Vagina (tissue), 2 donors: ENCODE measurements at regions not wholly inside any gene's neighbourhood (a gene's known extent, or its start where the extent isn't known, plus 50 kb on each side); places are given as distances from the start of the nearest gene placed in this dataset.

ENCODE experiments used
- DNase-seq, 2 donors: peaks; one replicate each; pipeline ENCODE4 v3.0.0-alpha.2; 2017; ENCODE audit errors: extremely low spot score in 2 of 2
- H3K27ac ChIP-seq: fragments of 200-600 bp; sonication (generic); one replicate; pipeline ENCODE4 v1.5.1; 2019
- H3K27me3 ChIP-seq: fragments of 200-600 bp; sonication (generic); one replicate; pipeline ENCODE4 v1.5.1; 2019
- H3K36me3 ChIP-seq, 2 donors: fragments of 200-600 bp; sonication (generic); one replicate each; pipeline ENCODE4 v1.5.1; 2017 to 2019
- H3K4me1 ChIP-seq: fragments of 200-600 bp; sonication (generic); one replicate; pipeline ENCODE4 v1.5.1; 2019
- H3K4me3 ChIP-seq, 2 donors: fragments of 200-600 bp; sonication (generic); 1 replicate in 1 of 2; 2 replicates in 1 of 2; pipeline ENCODE4 v1.5.1; 2016 to 2019
- H3K9me3 ChIP-seq: fragments of 200-600 bp; sonication (generic); one replicate; pipeline ENCODE4 v1.5.1; 2019
- CTCF ChIP-seq, 3 experiments: fragments of 450-650 bp in 2 of 3; fragments of 200-600 bp in 1 of 3; sonication (generic) in 1 of 3; IDR thresholded peaks; one replicate each; pipeline ENCODE4 v1.5.1; 2017 to 2019; ENCODE audit warnings: antibody characterized with exemption in 3 of 3, mild to moderate bottlenecking in 2 of 3, moderate library complexity in 2 of 3
- POLR2A ChIP-seq, 2 donors: fragments of 450-650 bp; IDR thresholded peaks; one replicate each; pipeline ENCODE4 v1.6.1; 2017; ENCODE audit warnings: antibody characterized with exemption in 2 of 2, mild to moderate bottlenecking in 2 of 2, moderate library complexity in 2 of 2
- POLR2AphosphoS5 ChIP-seq, 2 donors: sonication (generic); formaldehyde crosslinking; IDR thresholded peaks; one replicate each; pipeline ENCODE4 v1.9.0; 2017; ENCODE audit warnings: antibody characterized with exemption in 2 of 2, mild to moderate bottlenecking in 2 of 2, low read depth in 1 of 2; ENCODE audit not compliant: insufficient read depth in 1 of 2
- intact Hi-C: fragments of 100-400 bp; cut with DNase I; formaldehyde crosslinking; loops from one replicate; pipeline ENCODE4 v1.15.1; 2023

- intact Hi-C loops, result no loop called here
- TF ChIP-seq POLR2AphosphoS5 (IDR thresholded peaks at IDR 0.05; ENCODE audit: insufficient read depth in 1 of 2, low read depth in 1 of 2) (no peak), CTCF (IDR thresholded peaks at IDR 0.05) (no peak), POLR2A (IDR thresholded peaks at IDR 0.05) (no peak)
Observed at GRCh38 chr2:176388861-176389260, 119.6 kb downstream of the MTX2 start.

GRCh38 chr2:176390276-176391147 lies 121.3 kb downstream of the MTX2 start:
- Histone ChIP-seq H3K4me3 (no peak overlapping the region), H3K36me3 (no peaks in the 10 kb centered on the region), H3K27ac (no peak overlapping the region), H3K4me1 (no peaks in the 10 kb centered on the region), H3K9me3 (no peaks in the 10 kb centered on the region), H3K27me3 (no peaks in the 10 kb centered on the region)
- intact Hi-C loops, result no loop called here
- no peak for DNase-seq
- TF ChIP-seq POLR2A (IDR thresholded peaks at IDR 0.05), result no peak
- no peak for TF ChIP-seq CTCF (IDR thresholded peaks at IDR 0.05)
- no peak for TF ChIP-seq POLR2AphosphoS5 (IDR thresholded peaks at IDR 0.05; ENCODE audit: insufficient read depth in 1 of 2, low read depth in 1 of 2)

More at GRCh38 chr2:176388861-176389260, 119.6 kb downstream of the MTX2 start:
- Histone ChIP-seq H3K27ac (no peak overlapping the region), H3K9me3 (no peaks in the 10 kb centered on the region), H3K27me3 (no peaks in the 10 kb centered on the region), H3K36me3 (no peaks in the 10 kb centered on the region), H3K4me3 (no peak overlapping the region), H3K4me1 (no peaks in the 10 kb centered on the region)
- DNase-seq, result no peak

GRCh38 chr2:176391148-176391419 lies 121.8 kb downstream of the MTX2 start:
- intact Hi-C loops, result no loop called here
- no peaks in the 10 kb centered on the region for H3K36me3 ChIP-seq
- no peaks in the 10 kb centered on the region for H3K4me1 ChIP-seq
- H3K27ac ChIP-seq, result no peak overlapping the region
- H3K4me3 ChIP-seq, result no peak overlapping the region
- H3K27me3 ChIP-seq, result no peaks in the 10 kb centered on the region
- no peaks in the 10 kb centered on the region for H3K9me3 ChIP-seq
- DNase-seq, result no peak
- no peak for TF ChIP-seq POLR2AphosphoS5 (IDR thresholded peaks at IDR 0.05; ENCODE audit: insufficient read depth in 1 of 2, low read depth in 1 of 2)
- no peak for TF ChIP-seq POLR2A (IDR thresholded peaks at IDR 0.05)
- no peak for TF ChIP-seq CTCF (IDR thresholded peaks at IDR 0.05)

GRCh38 chr2:176392249-176392648 lies 123.0 kb downstream of the MTX2 start:
- Histone ChIP-seq H3K36me3 (no peaks in the 10 kb centered on the region), H3K9me3 (no peaks in the 10 kb centered on the region), H3K27me3 (no peaks in the 10 kb centered on the region), H3K27ac (no peak overlapping the region), H3K4me1 (no peaks in the 10 kb centered on the region), H3K4me3 (no peak overlapping the region)
- intact Hi-C loops, result no loop called here
- DNase-seq, result no peak
- TF ChIP-seq CTCF (IDR thresholded peaks at IDR 0.05), result no peak
- no peak for TF ChIP-seq POLR2AphosphoS5 (IDR thresholded peaks at IDR 0.05; ENCODE audit: insufficient read depth in 1 of 2, low read depth in 1 of 2)
- TF ChIP-seq POLR2A (IDR thresholded peaks at IDR 0.05), result no peak

GRCh38 chr2:176392744-176393414 lies 123.6 kb downstream of the MTX2 start:
- H3K9me3 ChIP-seq, result no peaks in the 10 kb centered on the region
- TF ChIP-seq CTCF (IDR thresholded peaks at IDR 0.05) (no peak), POLR2AphosphoS5 (IDR thresholded peaks at IDR 0.05; ENCODE audit: insufficient read depth in 1 of 2, low read depth in 1 of 2) (no peak), POLR2A (IDR thresholded peaks at IDR 0.05) (no peak)
- no peak overlapping the region for H3K27ac ChIP-seq
- intact Hi-C loops, result no loop called here
- DNase-seq, result no peak
- H3K4me1 ChIP-seq, result no peaks in the 10 kb centered on the region
- H3K27me3 ChIP-seq, result no peaks in the 10 kb centered on the region
- no peaks in the 10 kb centered on the region for H3K36me3 ChIP-seq
- H3K4me3 ChIP-seq, result no peak overlapping the region
